MCF 10A (cell line): ENCODE measurements at regions not wholly inside any gene's neighbourhood (a gene's known extent, or its start where the extent isn't known, plus 50 kb on each side); places are given as distances from the start of the nearest gene placed in this dataset.
A peak's percentile ranks its signal among the peaks of the same experiment; 100 is the strongest.

Experiments used
- BruUV-seq: library from RNA; stranded (reverse); fragments of 400-500 nt; replicated peaks from 2 replicates; lab custom pipeline; 2021; lab: Mats Ljungman, UMichigan
- CTCF ChIA-PET: fragments of 300-600 bp; sonication (Branson Sonifier 250); formaldehyde crosslinking; extraction: SDS; loops from one replicate; lab custom pipeline; 2021; ENCODE audit warnings: antibody characterized with exemption, inconsistent platforms; lab: Yijun Ruan, JAX
- POLR2A ChIA-PET: fragments of 300-600, 350-650 bp; sonication (Branson Sonifier 250); formaldehyde crosslinking; extraction: SDS; loops from one replicate; lab custom pipeline; 2020; ENCODE audit warnings: antibody characterized with exemption, inconsistent platforms; lab: Yijun Ruan, JAX
- DNase-seq: peaks from one replicate; pipeline ENCODE4 v3.0.0-alpha.2; 2018; ENCODE audit not compliant: unreplicated experiment
- H3K27ac Mint-ChIP-seq: one replicate; pipeline ENCODE4 v1.8.0; 2022; ENCODE audit warnings: mild to moderate bottlenecking, low read depth, mixed read lengths; ENCODE audit not compliant: unreplicated experiment
- H3K27me3 Mint-ChIP-seq: one replicate; pipeline ENCODE4 v1.8.0; 2022; ENCODE audit warnings: mixed read lengths; ENCODE audit not compliant: insufficient read depth, unreplicated experiment
- H3K36me3 Mint-ChIP-seq: one replicate; pipeline ENCODE4 v1.8.0; 2022; ENCODE audit warnings: mild to moderate bottlenecking, moderate library complexity, mixed read lengths; ENCODE audit not compliant: insufficient read depth, unreplicated experiment
- H3K4me1 Mint-ChIP-seq: one replicate; pipeline ENCODE4 v1.8.0; 2022; ENCODE audit warnings: mixed read lengths; ENCODE audit not compliant: insufficient read depth, unreplicated experiment
- H3K4me3 Mint-ChIP-seq: one replicate; pipeline ENCODE4 v1.8.0; 2022; ENCODE audit warnings: mild to moderate bottlenecking, moderate library complexity, mixed read lengths; ENCODE audit not compliant: unreplicated experiment
- H3K9me3 Mint-ChIP-seq: one replicate; pipeline ENCODE4 v1.8.0; 2022; ENCODE audit warnings: mixed read lengths; ENCODE audit not compliant: unreplicated experiment
- intact Hi-C: fragments of 100-400 bp; cut with micrococcal nuclease; formaldehyde crosslinking; loops from 2 replicates; pipeline ENCODE4 v1.14.1; 2022
- TF ChIP-seq, protein P1 (sequence below): fragments of 200-600 bp; IDR thresholded peaks from one replicate; pipeline ENCODE4 v1.8.0; 2022; ENCODE audit warnings: antibody characterized with exemption, mild to moderate bottlenecking; ENCODE audit not compliant: unreplicated experiment

DNA sequence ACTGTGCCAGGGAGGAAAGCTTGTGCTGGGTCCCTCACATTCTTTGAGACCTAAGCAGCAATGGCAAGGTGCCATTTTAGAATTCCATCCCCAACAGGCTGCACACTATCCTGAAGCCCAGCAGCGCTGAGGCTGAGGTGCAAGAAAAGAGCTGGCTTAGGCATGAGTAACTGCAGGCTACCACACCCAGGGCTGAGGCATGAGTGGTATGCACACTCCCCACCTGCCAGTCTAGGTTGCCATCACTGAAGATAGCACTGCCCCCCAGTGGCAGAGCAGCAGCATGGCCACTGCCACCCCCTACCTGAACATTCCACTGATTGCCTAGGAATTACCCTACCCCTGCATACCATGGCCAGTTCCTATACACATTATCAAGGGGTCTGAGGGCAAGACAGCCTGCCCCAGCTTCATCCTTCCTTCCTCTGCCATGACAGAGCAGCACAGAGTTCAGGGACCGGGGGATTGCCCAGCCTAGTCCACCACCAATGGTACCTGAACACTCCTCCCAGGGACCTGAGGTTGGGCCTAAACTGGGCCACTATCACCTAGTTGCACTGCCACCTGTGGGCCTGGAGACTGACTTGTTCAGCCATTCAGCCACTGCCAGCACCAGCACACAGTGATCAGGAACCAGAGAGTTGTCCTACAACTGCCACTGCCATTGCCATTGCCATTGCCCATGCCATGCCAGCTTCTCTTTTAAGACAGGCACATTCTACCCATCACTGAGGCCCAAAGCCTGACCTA lies 129.8 kb downstream of the SATB1 start:
- Mint-ChIP-seq H3K4me3 (no peak overlapping the region), H3K36me3 (no peaks in the 10 kb centered on the region), H3K27ac (peak overlapping the region; percentile 82), H3K9me3 (peaks cover 11% of the 10 kb centered on the region), H3K4me1 (peaks cover 6% of the 10 kb centered on the region), H3K27me3 (no peaks in the 10 kb centered on the region)
- POLR2A ChIA-PET: interaction anchor here (0.7 to 1.1 kb wide), 2 partner anchors 12 to 402 kb away, joined by 3 to 4 read pairs; no protein-coding TSS in a partner anchor
- TF ChIP-seq, protein P1, sequence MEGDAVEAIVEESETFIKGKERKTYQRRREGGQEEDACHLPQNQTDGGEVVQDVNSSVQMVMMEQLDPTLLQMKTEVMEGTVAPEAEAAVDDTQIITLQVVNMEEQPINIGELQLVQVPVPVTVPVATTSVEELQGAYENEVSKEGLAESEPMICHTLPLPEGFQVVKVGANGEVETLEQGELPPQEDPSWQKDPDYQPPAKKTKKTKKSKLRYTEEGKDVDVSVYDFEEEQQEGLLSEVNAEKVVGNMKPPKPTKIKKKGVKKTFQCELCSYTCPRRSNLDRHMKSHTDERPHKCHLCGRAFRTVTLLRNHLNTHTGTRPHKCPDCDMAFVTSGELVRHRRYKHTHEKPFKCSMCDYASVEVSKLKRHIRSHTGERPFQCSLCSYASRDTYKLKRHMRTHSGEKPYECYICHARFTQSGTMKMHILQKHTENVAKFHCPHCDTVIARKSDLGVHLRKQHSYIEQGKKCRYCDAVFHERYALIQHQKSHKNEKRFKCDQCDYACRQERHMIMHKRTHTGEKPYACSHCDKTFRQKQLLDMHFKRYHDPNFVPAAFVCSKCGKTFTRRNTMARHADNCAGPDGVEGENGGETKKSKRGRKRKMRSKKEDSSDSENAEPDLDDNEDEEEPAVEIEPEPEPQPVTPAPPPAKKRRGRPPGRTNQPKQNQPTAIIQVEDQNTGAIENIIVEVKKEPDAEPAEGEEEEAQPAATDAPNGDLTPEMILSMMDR: peak; percentile 90
- intact Hi-C loops: loop anchor here (1.0 to 10.0 kb wide), 6 partner anchors 321 to 865 kb away; no protein-coding TSS in a partner anchor
- CTCF ChIA-PET: interaction anchor here (0.5 to 2.5 kb wide), 29 partner anchors 9 to 1990 kb away, joined by 3 to 12 read pairs (median 4); no protein-coding TSS in a partner anchor
- BruUV-seq: no TSS peak
- DNase-seq: peak; percentile 89

DNA sequence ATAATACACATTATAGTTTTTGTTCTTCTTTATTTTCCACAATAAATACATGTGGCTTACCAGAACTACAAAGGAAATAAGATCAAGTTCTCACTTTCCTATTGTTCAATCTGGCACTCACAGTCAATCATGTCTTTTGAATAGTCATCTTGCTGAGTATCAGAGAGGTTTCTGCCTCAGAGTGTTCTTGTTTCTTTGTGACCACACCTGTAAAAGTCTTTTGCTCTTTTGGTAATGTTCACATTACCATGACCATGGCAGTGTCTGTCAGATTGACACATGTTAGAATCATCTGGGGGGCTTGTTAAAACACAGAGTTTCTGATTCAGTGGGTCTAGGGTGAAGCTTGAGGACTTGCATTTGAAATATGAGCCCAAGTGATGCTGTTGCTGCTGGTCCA lies 135.0 kb downstream of the SATB1 start:
- Mint-ChIP-seq H3K36me3 (no peaks in the 10 kb centered on the region), H3K4me3 (no peak overlapping the region), H3K9me3 (no peaks in the 10 kb centered on the region), H3K27ac (no peak overlapping the region), H3K4me1 (peaks cover 6% of the 10 kb centered on the region), H3K27me3 (no peaks in the 10 kb centered on the region)
- POLR2A ChIA-PET: no interaction called here
- TF ChIP-seq, protein P1: no peak
- intact Hi-C loops: loop anchor here (10.0 kb wide), 1 partner anchor 695 kb away; no protein-coding TSS in a partner anchor
- no TSS peak for BruUV-seq
- CTCF ChIA-PET: no interaction called here
- DNase-seq: no peak

DNA sequence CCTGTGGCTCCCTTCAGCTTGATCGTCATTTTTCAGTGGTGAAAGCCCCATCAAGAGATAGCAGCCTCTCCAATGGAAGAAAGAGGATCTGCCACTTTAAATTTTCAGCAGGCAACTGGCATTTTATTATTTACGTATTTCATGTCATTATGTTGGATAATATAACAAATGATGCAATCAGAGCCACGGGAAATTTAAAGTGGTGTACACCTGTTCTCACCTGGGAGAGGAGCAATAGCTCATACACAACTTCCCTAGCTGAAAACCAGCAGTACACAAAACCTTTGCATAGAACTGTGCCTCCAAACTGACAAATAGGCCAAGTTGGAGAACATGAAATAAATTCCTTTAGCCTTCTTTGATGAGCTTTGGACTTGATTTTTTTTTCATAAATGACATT lies 136.9 kb downstream of the SATB1 start:
- CTCF ChIA-PET: interaction anchor here (0.7 kb wide), 1 partner anchor 1055 kb away, joined by 3 read pairs; no protein-coding TSS in a partner anchor
- TF ChIP-seq, protein P1: no peak
- POLR2A ChIA-PET: no interaction called here
- H3K27ac Mint-ChIP-seq: no peak overlapping the region
- no peaks in the 10 kb centered on the region for H3K9me3 Mint-ChIP-seq
- no TSS peak for BruUV-seq
- no peaks in the 10 kb centered on the region for H3K27me3 Mint-ChIP-seq
- H3K36me3 Mint-ChIP-seq: no peaks in the 10 kb centered on the region
- no peaks in the 10 kb centered on the region for H3K4me1 Mint-ChIP-seq
- no peak for DNase-seq
- intact Hi-C loops: no loop called here
- H3K4me3 Mint-ChIP-seq: no peak overlapping the region

DNA sequence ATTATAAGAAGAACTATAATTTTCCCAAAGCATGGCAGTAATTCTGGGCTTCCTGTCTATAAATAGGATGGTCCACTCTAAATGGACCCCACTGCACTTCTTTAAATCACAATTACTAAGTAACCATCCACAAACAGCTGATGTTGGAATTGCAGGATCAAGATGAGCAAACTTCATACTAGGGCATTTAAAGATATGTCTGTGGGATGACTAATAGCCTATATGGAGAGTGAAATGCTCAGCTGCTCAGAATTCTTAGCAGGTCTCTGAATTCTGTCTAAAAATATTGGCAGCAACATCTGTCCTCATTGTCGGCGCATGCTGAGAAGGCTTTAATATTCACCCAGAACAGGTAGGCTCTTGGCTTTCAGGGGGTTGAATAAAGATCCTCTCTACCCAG lies 140.4 kb downstream of the SATB1 start:
- no peaks in the 10 kb centered on the region for H3K36me3 Mint-ChIP-seq
- no peaks in the 10 kb centered on the region for H3K27me3 Mint-ChIP-seq
- ChIA-PET CTCF (no interaction called here), POLR2A (interaction anchor here (1.0 kb wide), 1 partner anchor 16 kb away, joined by 3 read pairs; no protein-coding TSS in a partner anchor)
- DNase-seq: no peak
- H3K4me1 Mint-ChIP-seq: no peaks in the 10 kb centered on the region
- no peaks in the 10 kb centered on the region for H3K9me3 Mint-ChIP-seq
- no peak overlapping the region for H3K27ac Mint-ChIP-seq
- no TSS peak for BruUV-seq
- H3K4me3 Mint-ChIP-seq: no peak overlapping the region
- TF ChIP-seq, protein P1: no peak
- intact Hi-C loops: no loop called here
